DND-41 (cell line): ENCODE measurements at regions not wholly inside any gene's neighbourhood (a gene's known extent, or its start where the extent isn't known, plus 50 kb on each side); places are given as distances from the start of the nearest gene placed in this dataset.
A peak's percentile ranks its signal among the peaks of the same experiment; 100 is the strongest.

Experiments
- ATAC-seq: fragments of 200-7000 bp; cut with Tn5 transposase; 3 replicates; pipeline ENCODE4 v1.9.1; 2021; ENCODE audit warnings: low read depth; ENCODE audit not compliant: insufficient read depth
- DNase-seq: peaks from one replicate; pipeline ENCODE4 v3.0.0-alpha.2; 2020
- H2AFZ ChIP-seq: 2 replicates; pipeline ENCODE4 v1.6.0; 2012; ENCODE audit warnings: low read depth, low read length
- H3K27ac ChIP-seq: 2 replicates; pipeline ENCODE4 v1.5.1; 2012; ENCODE audit warnings: low read length, inconsistent platforms
- H3K27me3 ChIP-seq: fragments of 200-600 bp; sonication (generic); 2 replicates; pipeline ENCODE4 v1.6.0; 2012; ENCODE audit warnings: low read length, mild to moderate bottlenecking, inconsistent platforms; ENCODE audit not compliant: insufficient read depth, poor library complexity
- H3K36me3 ChIP-seq: 2 replicates; pipeline ENCODE4 v1.5.1; 2012; ENCODE audit warnings: low read length, inconsistent platforms; ENCODE audit not compliant: insufficient read depth
- H3K4me1 ChIP-seq: 2 replicates; pipeline ENCODE4 v1.5.1; 2012; ENCODE audit warnings: mild to moderate bottlenecking, low read length; ENCODE audit not compliant: insufficient read depth
- H3K4me2 ChIP-seq: 2 replicates; pipeline ENCODE4 v1.6.0; 2012; ENCODE audit warnings: mild to moderate bottlenecking, moderate library complexity, low read length, inconsistent platforms; ENCODE audit not compliant: insufficient read depth
- H3K4me3 ChIP-seq, 2 experiments: fragments of 200-600 bp in 1 of 2; shearing (Covaris generic) in 1 of 2; 2 replicates each; pipeline ENCODE4 v1.5.1; 2012 to 2016; ENCODE audit warnings: inconsistent platforms in 2 of 2, low read length in 2 of 2, mild to moderate bottlenecking in 2 of 2, low read depth in 1 of 2, moderate library complexity in 1 of 2
- H3K79me2 ChIP-seq: 2 replicates; pipeline ENCODE4 v1.6.0; 2012; ENCODE audit warnings: low read length, inconsistent platforms; ENCODE audit not compliant: insufficient read depth
- H3K9ac ChIP-seq: 2 replicates; pipeline ENCODE4 v1.6.0; 2012; ENCODE audit warnings: low read depth, mild to moderate bottlenecking, inconsistent platforms, low read length, moderate library complexity
- H3K9me3 ChIP-seq: 2 replicates; pipeline ENCODE4 v1.5.1; 2012; ENCODE audit warnings: low read length, moderate library complexity, mild to moderate bottlenecking, inconsistent platforms; ENCODE audit not compliant: insufficient read depth, severe bottlenecking
- H4K20me1 ChIP-seq: 2 replicates; pipeline ENCODE4 v1.6.0; 2012; ENCODE audit warnings: low read length; ENCODE audit not compliant: insufficient read depth
- CTCF ChIP-seq: IDR thresholded peaks from 2 replicates; pipeline ENCODE4 v1.5.1; 2012; ENCODE audit warnings: borderline replicate concordance, low read length, moderate library complexity, mild to moderate bottlenecking; ENCODE audit not compliant: poor library complexity, severe bottlenecking; ENCODE audit errors: extremely low read depth
- EZH2 ChIP-seq: IDR thresholded peaks from 3 replicates; pipeline ENCODE4 v1.6.1; 2012; ENCODE audit warnings: borderline replicate concordance, low read depth, mild to moderate bottlenecking, moderate library complexity, low read length, inconsistent platforms; ENCODE audit not compliant: severe bottlenecking

- no peaks in the 10 kb centered on the region for H3K79me2 ChIP-seq
- H3K27ac ChIP-seq, result no peak overlapping the region
- no peak overlapping the region for H3K4me2 ChIP-seq
- DNase-seq, result no peak
- no peak for ATAC-seq
- no peaks in the 10 kb centered on the region for H3K36me3 ChIP-seq
- no peak overlapping the region for H2AFZ ChIP-seq
- H3K9me3 ChIP-seq, result no peaks in the 10 kb centered on the region
- peaks cover 6% of the 10 kb centered on the region for H3K27me3 ChIP-seq
- H3K4me1 ChIP-seq, result peaks cover 10% of the 10 kb centered on the region
- no peak overlapping the region for H3K9ac ChIP-seq
- no peak overlapping the region for H3K4me3 ChIP-seq
- TF ChIP-seq CTCF (no peak), EZH2 (no peak)
- H4K20me1 ChIP-seq, result no peaks in the 10 kb centered on the region
Observed at GRCh38 chr5:54795777-54796176, 189.6 kb downstream of the ESM1 start.

DNA sequence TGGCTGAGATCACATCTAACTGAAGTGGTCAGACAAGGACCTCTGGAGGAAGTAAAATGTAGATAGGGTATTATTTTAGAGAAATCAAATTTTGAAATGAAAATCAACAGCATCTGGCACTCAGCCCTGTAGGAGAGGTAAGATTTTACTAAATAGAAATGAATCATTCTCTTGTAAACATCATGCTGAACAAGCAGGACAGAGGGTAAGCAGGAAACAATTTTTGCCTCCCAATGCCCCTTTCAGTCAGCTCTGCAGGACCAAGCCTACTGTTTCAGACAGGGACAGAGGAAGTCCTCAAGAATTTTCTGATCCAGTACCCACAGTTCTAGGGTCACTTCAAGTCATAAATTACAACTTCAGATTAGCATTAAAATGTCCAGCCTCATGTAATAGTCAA lies 190.1 kb downstream of the ESM1 start:
- no peaks in the 10 kb centered on the region for H3K36me3 ChIP-seq
- H3K79me2 ChIP-seq, result no peaks in the 10 kb centered on the region
- H3K4me3 ChIP-seq, result no peak overlapping the region
- no peak for DNase-seq
- no peak for ATAC-seq
- peaks cover 6% of the 10 kb centered on the region for H3K27me3 ChIP-seq
- no peak overlapping the region for H3K4me2 ChIP-seq
- H3K9ac ChIP-seq, result no peak overlapping the region
- H3K9me3 ChIP-seq, result no peaks in the 10 kb centered on the region
- H2AFZ ChIP-seq, result no peak overlapping the region
- TF ChIP-seq CTCF, result no peak
- TF ChIP-seq EZH2, result no peak
- peaks cover 10% of the 10 kb centered on the region for H3K4me1 ChIP-seq
- no peak overlapping the region for H3K27ac ChIP-seq
- no peaks in the 10 kb centered on the region for H4K20me1 ChIP-seq

DNA sequence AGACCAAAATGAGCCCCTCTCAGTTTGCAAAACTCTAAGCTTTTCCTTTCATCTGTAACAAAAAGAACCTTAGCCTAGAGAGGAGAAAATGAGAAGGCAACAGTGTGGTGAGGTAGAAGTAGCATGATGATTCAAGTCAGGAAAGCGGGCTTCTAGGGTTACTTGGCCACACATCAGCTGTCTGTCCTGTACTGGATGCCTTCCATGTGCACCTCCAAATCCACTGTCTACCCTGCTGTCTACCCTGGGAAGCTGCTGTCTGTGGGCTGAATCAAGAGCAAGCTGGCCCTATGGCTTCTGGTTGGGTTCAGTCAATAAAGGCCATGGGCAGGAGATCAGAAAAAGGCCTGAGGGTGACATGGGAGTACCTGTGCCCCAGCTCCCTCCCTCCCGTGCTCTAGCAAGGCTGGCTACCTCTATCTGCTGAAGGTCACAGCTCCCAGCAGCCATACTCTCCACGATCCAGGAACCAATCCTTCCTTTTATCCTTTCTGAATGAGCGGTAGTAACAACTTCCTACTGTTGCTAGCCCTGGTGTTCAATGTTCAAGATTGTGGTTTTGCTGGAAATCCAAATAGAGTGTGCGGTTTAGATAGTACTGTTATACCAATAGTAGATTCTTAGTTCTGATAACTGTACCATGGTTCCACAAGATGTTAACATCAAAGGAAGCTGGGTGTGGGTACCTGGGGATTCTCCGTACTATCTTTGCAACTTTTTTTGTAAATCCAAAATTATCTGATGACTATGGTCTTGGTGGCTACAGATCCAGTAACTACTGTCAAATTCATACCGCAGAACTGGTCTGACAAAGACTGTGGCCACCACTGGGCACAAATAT lies 191.0 kb downstream of the ESM1 start:
- no peak for TF ChIP-seq CTCF
- no peak for TF ChIP-seq EZH2
- H3K4me2 ChIP-seq, result no peak overlapping the region
- H4K20me1 ChIP-seq, result no peaks in the 10 kb centered on the region
- peaks cover 6% of the 10 kb centered on the region for H3K27me3 ChIP-seq
- no peaks in the 10 kb centered on the region for H3K9me3 ChIP-seq
- no peaks in the 10 kb centered on the region for H3K79me2 ChIP-seq
- no peaks in the 10 kb centered on the region for H3K36me3 ChIP-seq
- DNase-seq (peak; percentile 9), ATAC-seq (peak; percentile 85)
- H2AFZ ChIP-seq, result no peak overlapping the region
- no peak overlapping the region for H3K9ac ChIP-seq
- H3K4me1 ChIP-seq, result peaks cover 10% of the 10 kb centered on the region
- H3K4me3 ChIP-seq, result no peak overlapping the region
- H3K27ac ChIP-seq, result no peak overlapping the region
